Upper lobe of left lung (tissue), 4 donors: ENCODE measurements at regions not wholly inside any gene's neighbourhood (a gene's known extent, or its start where the extent isn't known, plus 50 kb on each side); places are given as distances from the start of the nearest gene placed in this dataset.

Experiments used
- POLR2AphosphoS5 ChIP-seq, 2 donors: sonication (generic); formaldehyde crosslinking; IDR thresholded peaks; one replicate each; pipeline ENCODE4 v1.5.1; 2017; ENCODE audit warnings: antibody characterized with exemption in 2 of 2
- TF ChIP-seq, protein P1 (sequence below), 6 experiments: fragments of 450-650 bp in 4 of 6; fragments of 200-600 bp in 2 of 6; sonication (generic) in 2 of 6; IDR thresholded peaks; one replicate each; pipeline ENCODE4 v1.5.1; 2016 to 2019; ENCODE audit warnings: antibody characterized with exemption in 6 of 6

DNA sequence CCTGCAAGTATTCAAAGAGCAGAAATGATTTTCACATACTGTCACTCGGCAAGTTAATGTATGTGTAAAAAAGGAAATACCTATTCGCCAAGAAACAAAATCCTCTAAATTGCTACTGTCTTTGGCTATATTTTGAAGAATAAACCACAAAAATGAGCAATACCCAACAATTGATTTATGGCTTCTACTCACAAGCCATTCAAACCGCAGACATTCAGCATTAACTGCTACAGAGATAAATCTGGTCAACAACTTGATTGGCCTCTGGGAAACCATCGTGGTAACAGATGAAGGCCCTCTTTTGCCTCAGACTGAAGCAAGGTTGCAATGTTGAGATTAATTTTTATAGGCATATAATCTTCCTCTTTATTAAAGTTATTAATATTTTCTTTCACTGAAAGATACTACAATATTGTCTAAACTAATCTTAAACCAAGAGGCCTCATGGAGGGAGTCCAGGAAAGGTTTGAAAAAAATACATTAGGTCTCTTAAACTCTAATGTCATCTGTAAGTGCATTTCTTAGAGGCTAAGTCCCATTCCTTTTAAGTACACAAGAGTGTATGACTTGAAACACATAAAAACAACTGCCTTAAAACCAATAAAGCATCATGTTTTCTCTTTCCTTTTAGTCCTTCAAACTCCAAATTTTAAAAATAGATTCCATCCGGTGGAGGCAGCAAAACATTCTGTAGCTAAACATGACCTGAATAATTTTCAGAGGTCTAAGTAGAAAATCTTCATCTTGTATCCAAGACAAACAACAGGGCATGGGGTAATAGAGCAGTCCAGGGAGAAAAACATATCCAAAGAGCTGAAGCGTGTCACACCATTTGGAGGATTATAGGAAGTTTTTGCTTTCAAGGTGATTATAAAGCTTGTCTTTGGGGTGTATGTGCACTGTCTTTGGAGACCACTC is 162.4 kb upstream of the TGFBR2 start:
- TF ChIP-seq, protein P1, sequence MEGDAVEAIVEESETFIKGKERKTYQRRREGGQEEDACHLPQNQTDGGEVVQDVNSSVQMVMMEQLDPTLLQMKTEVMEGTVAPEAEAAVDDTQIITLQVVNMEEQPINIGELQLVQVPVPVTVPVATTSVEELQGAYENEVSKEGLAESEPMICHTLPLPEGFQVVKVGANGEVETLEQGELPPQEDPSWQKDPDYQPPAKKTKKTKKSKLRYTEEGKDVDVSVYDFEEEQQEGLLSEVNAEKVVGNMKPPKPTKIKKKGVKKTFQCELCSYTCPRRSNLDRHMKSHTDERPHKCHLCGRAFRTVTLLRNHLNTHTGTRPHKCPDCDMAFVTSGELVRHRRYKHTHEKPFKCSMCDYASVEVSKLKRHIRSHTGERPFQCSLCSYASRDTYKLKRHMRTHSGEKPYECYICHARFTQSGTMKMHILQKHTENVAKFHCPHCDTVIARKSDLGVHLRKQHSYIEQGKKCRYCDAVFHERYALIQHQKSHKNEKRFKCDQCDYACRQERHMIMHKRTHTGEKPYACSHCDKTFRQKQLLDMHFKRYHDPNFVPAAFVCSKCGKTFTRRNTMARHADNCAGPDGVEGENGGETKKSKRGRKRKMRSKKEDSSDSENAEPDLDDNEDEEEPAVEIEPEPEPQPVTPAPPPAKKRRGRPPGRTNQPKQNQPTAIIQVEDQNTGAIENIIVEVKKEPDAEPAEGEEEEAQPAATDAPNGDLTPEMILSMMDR (IDR thresholded peaks at IDR 0.05) = no peak
- no peak for TF ChIP-seq POLR2AphosphoS5 (IDR thresholded peaks at IDR 0.05)
